MM.1S (cell line): ENCODE measurements at regions not wholly inside any gene's neighbourhood (a gene's known extent, or its start where the extent isn't known, plus 50 kb on each side); places are given as distances from the start of the nearest gene placed in this dataset.

Experiments
- CTCF ChIP-seq: fragments of 300-600 bp; sonication (generic); IDR thresholded peaks from 2 replicates; pipeline ENCODE4 v1.5.1; 2016; ENCODE audit warnings: antibody characterized with exemption, low read length, mixed read lengths
- EZH2 ChIP-seq: fragments of 300-600 bp; sonication (generic); optimal IDR thresholded peaks from 2 replicates; pipeline ENCODE3; 2017; ENCODE audit warnings: low read depth, mild to moderate bottlenecking, antibody characterized with exemption, low read length, mixed read lengths
- EZH2phosphoT487 ChIP-seq: fragments of 300-600 bp; sonication (generic); IDR thresholded peaks from 2 replicates; pipeline ENCODE4 v1.6.1; 2018; ENCODE audit warnings: antibody characterized with exemption, low read length

- TF ChIP-seq CTCF (no peak), EZH2 (no peak), EZH2phosphoT487 (no peak)
These were observed 612.9 kb upstream of the MAN1A1 start for GRCh38 chr6:119962505-119962904.
